NCI-H69 (cell line): ENCODE measurements at regions not wholly inside any gene's neighbourhood (a gene's known extent, or its start where the extent isn't known, plus 50 kb on each side); places are given as distances from the start of the nearest gene placed in this dataset.

ENCODE experiments used
- DNase-seq: peaks from one replicate; lab custom pipeline; 2025; lab: John Stamatoyannopoulos, UW

GRCh38 chr2:134120733-134121630 is 132.9 kb upstream of the MGAT5 start:
- peak; percentile 67 for DNase-seq

GRCh38 chr2:134122610-134123009 is 131.3 kb upstream of the MGAT5 start:
- peak; percentile 38 for DNase-seq

GRCh38 chr2:134123332-134123731 is 130.5 kb upstream of the MGAT5 start:
- DNase-seq, result no peak

DNA sequence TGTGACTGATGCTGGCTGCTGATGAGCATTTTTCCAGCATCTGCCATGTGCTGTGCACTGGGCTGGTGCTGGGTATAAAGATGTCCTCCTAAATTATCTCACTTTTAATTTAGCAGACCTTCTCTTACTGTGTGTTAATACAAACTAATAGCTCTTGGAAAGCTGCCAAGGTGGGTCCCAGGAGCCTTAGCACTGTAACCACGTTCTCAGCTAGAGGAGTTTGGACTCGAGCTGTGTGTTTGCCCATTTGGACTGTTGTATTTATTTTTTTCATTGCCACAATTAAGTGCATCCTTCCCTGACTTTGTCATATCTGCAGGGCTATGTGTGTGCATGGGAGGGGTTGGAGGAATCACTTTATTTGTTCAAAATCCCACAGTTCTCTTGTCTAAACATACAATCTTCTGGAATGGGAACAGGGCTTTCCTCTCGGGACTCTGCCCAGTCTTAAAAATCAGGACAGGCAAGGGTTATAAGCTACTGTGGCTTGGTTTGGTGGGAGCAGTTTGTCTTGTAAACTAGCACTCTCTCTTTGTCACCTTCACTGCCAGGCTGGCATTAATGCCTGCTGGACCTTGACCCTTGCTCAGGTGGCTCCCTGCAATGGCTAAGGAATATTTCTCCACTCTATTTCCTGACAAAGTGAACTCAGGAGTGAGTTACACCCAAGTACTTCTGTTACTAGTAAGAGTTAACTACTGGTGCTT is 129.7 kb upstream of the MGAT5 start:
- DNase-seq, result peak; percentile 92

- DNase-seq, result no peak
Observed at GRCh38 chr2:134127496-134127895, 126.4 kb upstream of the MGAT5 start.

- DNase-seq, result no peak
Observed at GRCh38 chr2:134128746-134129145, 125.1 kb upstream of the MGAT5 start.

DNA sequence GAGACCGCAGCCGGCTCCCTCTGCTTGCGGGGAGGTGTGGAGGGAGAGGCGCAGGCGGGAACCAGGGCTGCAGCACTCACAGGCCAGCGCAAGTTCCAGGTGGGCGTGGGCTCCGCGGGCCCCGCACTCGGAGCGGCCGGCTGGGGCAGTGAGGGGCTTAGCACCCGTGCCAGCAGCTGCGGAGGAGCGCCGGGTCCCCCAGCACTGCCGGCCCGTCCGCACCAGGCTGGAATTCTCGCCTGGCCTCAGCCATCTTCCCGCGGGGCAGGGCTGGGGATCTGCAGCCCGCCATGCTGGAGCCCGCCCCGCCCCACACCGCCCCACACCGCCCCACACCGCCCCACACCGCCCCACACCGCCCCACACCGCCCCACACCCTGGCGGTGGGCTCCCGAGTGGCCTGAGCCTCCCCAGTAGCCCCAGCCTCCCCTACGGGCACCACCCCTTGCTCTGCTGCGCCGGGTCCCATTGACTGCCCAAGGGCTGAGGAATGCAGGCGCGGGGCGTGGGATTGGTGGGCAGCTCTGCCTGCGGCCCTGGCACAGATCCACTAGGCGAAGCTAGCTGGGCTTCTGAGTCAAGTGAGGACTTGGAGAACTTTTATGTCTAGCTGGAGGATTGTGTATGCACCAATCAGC is 123.9 kb upstream of the MGAT5 start:
- DNase-seq, result no peak

DNA sequence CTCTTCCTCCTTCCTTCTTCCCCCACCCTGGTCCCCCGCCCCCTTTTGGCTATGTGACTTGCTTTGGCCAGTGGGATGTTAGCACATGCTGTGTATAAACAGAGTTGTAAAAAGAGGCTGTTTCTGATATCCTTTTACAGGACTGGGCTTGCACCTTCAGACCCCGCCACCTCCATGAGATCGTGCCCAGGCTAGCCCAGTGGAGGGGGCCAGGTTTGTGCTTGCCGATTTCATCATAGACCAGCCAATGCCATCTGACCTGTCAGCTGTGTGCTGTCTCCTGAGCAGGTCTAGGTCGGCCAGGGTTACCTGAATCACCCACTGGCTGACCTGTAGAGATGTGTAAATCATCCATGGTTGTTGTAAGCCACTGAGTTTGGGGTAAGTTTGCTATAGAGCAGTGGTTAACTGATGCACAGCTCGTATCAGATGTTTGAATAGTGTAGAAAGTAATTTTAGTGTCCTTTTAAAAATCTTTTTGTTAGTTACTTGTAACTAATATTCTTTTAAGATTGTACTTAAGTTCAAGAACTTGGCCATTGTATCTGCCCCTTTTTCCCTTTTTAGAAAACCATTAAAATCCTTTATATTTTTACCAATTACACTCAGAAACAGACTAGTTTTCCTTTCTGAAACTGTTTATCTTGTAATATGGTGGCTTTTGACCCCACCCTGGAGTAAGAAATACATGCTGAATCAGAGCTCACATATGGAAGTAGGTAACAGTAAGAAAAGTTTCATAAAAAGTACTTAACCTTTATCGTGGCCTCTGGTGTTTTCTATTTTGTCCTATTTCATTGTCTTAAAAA is 122.0 kb upstream of the MGAT5 start:
- peak; percentile 14 for DNase-seq

DNA sequence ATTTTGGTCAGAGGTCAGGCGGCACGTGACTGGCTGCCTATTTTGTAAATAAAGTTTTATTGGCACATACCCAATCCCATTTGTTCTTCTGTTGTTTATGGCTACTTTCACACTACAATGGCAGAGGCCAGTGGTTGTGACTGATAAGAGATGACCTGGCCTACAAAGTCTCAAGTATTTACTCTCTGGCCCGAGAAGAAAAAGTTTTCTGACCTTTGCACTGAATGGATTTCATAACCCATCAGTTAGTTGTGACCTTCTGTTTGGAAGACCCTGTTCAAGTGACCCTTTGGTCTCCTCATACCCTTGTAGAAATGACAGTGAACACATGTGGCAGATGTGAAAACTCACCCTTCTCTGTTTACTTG is 121.4 kb upstream of the MGAT5 start:
- no peak for DNase-seq

DNA sequence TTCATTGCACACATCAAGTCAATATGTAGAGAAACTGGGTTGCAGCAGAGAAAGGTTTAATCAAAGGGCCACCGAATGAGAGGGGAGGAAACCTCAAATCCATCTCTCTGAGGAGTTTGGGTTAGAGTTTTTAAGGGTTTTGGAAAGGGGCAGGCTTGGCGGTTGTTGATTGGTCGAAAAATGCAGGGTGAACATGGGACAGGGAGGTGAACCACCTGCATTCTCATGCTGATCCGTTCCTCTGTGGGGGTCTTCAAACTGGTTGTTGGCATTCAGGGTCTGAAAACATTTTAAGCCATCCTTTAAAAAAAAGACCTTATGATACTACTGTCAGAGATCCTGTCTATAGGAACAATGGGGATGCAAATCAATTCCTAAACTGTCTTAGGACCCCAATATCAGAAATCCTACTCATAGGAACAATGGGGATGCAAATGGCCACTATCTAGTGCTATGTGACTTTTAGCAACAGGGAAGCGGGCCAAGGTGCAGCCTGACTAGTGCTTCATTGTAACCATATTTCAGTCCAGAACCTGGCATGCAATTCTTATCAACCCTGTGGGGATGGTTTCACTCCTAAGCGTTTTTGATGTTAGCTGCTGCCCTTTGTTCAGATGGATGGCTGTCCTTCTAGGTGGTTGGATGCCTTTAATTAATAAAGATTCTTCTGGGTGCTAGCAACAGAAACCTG is 120.1 kb upstream of the MGAT5 start:
- DNase-seq, result no peak

DNA sequence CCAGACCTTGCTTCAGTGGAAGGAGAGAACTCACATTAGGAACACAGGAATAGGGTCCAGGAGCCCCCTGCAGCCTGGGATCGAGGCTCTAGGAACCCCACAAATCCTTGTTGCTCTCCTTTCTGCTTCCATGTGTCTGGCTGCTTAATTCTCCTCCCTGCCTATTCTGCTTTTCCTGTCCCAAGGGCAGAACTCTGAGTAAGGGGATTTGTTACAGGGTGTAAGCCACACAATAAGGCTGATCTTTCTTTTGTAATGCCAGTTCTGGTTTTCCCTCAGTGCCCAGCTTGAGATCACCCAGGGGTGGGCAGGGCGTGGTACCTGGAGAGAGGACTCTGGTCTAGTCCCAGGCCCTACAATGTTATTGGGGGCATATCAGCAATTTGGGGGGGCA is 119.6 kb upstream of the MGAT5 start:
- DNase-seq, result no peak

DNA sequence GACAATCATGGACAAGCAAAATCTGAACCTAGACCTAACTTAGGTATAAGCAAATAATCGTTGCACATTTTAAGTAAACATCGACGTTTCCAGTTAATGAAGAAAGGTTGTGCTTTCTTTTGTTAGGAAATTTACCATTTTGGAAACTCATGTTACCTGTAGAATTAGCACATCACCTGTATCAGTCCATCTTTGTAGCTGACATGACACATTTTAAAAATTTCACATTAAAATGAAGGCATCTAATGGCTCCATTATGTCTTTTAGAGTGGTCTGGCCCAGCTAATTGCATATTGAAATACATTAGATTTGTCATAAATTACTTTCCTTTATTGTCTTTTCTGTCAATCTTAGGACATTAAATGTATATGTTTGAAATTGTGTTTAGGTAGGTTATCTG is 119.0 kb upstream of the MGAT5 start:
- DNase-seq, result no peak

DNA sequence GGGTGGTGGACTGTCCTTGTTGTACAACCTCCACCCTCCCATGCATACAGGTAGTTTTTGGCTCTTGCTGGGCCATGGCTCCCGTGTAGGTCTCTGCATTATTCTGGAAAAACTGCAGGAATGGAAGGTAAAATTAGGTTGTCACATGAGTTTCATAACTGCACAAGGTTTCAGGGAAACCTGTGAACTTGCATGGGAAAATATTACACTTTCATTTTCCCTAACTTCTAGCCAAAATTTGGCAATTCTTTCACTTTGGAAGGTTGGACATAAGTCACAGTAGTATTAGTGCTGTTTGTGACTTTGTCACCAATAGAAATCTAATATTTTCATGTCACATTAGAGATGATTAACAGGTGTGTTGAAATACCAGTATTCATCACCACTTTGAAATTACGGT is 118.1 kb upstream of the MGAT5 start:
- DNase-seq, result no peak

- DNase-seq, result no peak
Observed at GRCh38 chr2:134136731-134137130, 117.1 kb upstream of the MGAT5 start.

DNA sequence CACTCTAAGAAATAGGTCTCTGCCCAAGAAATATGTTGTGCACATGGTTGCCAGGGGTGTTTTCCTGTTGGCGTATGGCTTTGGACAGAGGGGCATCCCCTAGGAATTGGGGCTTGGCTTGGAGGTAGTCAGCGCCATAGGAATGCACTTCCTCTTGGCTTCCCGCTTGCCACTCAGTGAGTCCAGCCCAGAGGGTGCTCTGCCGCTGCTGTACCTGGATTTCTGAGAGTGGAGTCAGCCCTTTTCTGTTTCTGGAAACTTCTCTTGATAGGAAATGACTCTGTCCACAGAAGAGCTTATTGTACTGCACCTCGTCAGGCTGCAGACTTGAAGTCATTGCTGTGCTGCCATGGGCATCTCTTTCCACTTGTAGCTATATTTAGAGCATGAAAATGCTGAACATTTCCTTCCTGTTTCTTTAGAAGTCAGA is 116.7 kb upstream of the MGAT5 start:
- no peak for DNase-seq

DNA sequence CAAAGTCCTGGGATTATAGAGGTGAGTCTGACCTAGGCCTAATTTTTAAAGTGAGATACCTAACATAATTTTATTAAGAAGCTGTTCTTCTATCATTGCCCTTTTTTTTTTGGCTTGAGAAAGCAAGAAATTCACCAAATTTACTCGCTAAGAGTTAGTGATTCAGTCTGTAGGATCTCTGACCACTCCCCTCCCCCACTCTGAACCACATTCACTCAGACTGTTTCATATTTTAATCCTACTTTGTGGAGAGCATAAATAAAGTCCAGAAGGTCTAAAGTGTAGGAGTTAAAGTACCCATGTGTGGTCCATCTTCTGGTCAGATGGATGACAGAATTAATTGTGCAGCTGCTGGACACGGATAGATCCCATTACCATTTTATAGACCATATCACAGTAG is 115.8 kb upstream of the MGAT5 start:
- no peak for DNase-seq

- DNase-seq, result no peak
Observed at GRCh38 chr2:134139611-134140010, 114.3 kb upstream of the MGAT5 start.

DNA sequence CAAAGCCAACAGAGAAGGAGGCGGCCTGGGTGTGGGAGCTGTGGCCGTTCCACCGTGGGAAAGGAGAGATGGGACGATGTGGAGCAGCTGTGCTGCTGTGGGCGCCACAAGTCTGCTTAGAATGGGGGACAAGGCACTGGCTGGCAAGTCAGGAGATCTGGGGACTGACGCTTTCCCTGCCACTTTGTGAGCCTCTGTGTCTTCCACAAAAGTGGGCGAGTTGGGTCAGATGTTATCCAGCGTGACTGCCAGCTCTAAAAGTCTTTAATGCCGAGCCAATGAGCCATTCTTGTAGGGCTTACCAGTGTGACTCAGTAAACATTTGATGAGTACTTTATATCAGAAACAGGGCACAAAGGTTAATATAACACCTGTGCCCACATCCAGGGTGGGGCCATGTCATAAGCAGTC is 113.6 kb upstream of the MGAT5 start:
- DNase-seq, result peak; percentile 45

DNA sequence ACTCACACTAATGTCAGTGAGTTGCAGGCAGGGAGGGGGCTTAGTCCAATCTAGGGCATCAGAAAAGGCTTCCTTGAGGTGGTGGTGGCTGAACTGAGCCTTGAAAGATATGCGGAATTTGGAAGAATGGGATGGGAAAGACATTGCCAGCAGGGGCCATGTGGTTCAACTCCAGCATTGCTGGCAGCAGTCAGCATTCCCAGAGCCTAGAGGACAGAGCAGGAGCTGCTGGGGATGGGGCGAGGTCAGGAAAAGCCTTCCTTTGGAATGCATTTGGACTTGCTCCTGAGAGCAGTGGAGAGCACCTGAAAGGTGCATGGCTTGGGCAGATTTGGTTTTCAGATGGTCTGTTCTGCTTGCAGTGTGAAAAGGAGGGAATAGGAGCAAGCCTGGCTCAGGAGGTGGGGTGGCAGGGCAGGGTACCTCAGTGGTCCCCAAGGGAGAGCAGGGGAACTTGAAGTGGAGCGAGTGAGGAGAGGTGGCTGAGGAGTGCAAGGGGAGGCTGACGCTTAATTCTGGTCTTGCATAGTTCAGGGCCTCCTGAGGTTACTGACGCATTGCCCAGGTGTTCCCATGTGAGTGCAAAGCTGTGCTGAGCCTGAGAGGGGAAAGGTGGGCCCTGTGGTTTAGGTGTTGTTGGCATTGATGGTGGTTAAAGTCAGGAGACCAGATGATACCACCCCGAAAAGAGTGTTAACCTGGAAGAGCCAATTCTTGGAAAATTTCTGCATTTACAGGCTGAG is 112.1 kb upstream of the MGAT5 start:
- no peak for DNase-seq

DNA sequence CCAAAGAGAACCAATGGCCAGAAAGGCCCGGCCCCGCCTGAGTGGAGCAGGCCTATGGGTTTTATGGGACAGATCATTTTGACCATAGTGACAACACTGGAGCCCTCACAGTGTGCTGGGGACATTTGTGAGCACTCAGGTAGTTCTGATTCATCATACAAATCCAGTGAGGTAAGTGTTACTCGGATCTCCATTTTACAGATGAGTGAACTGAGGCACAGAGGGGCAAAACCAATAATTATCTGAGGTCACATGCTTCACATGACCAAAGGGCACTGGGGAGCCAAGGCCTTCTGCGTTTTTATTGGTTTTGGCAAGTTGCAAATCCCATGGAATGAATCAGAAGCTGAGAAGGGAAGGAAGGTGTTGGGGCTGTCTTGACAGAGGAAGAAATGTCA is 111.5 kb upstream of the MGAT5 start:
- DNase-seq, result no peak

DNA sequence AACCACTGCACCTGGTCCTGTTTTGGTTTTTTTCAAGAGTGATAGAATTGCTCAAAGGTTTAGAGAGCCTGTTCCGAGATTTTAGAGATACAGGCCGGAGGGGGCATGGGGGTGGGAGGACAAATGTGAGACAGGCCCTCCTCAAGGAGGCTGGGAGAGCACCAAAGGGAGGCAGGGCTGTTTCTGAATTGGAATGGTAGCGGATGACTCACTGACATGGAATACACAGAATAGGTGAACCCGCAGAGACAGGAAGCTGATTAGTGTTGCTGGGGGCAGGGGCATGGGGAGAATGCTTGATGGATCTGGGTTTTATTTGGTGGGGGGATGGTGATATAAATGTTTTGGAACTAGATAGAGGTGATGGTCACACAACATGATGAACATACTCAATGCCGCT is 111.0 kb upstream of the MGAT5 start:
- no peak for DNase-seq
